ENCODE measurements at regions not wholly inside any gene's neighbourhood (a gene's known extent, or its start where the extent isn't known, plus 50 kb on each side); places are given as distances from the start of the nearest gene placed in this dataset.

DNA sequence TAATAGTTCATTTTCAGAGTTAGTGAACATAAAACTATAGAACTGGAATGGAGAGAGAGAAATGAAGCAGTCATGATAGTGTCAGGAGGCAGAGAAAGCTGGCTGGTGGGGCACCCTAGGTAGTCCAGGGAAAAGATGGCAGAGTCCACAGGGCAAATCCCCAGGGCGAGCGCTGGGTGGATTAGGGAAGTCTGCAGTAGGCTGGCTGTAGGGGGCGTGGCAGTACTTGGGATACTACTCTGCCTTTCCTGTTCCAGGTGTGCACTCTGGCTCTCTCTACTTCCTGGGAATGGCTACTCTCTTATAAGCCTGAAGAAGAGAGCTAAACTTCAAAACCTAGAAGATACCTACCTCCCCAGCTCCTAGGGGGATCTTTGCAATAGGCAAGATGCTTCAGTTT is 232.9 kb upstream of the SLC10A2 start (continued):
- no peak for TF ChIP-seq TAF1 (IDR thresholded peaks at IDR 0.05; ENCODE audit: low read depth, low read length)
- no peak for TF ChIP-seq SIRT6 (IDR thresholded peaks at IDR 0.05; ENCODE audit: low read length)
